Smooth muscle cell (in vitro differentiated cells): ENCODE measurements at regions not wholly inside any gene's neighbourhood (a gene's known extent, or its start where the extent isn't known, plus 50 kb on each side); places are given as distances from the start of the nearest gene placed in this dataset.

Experiments used
- DNase-seq: peaks from one replicate; lab custom pipeline; 2025; ENCODE audit not compliant: unreplicated experiment; lab: John Stamatoyannopoulos, UW
- H2AFZ ChIP-seq: fragments of 200-600 bp; sonication (generic); 2 replicates; pipeline ENCODE4 v1.6.0; 2016; ENCODE audit warnings: antibody characterized with exemption, low read depth, mild to moderate bottlenecking
- H3F3A ChIP-seq: fragments of 200-600 bp; sonication (generic); 2 replicates; pipeline ENCODE4 v1.6.0; 2017; ENCODE audit warnings: antibody characterized with exemption, low read depth
- H3K27ac ChIP-seq: fragments of 200-600 bp; sonication (generic); 2 replicates; pipeline ENCODE4 v1.5.1; 2016; ENCODE audit warnings: low read depth, mild to moderate bottlenecking
- H3K27me3 ChIP-seq: fragments of 200-600 bp; sonication (generic); 2 replicates; pipeline ENCODE4 v1.6.1; 2016; ENCODE audit warnings: low read depth, mild to moderate bottlenecking
- H3K36me3 ChIP-seq: fragments of 200-600 bp; sonication (generic); 2 replicates; pipeline ENCODE4 v1.5.1; 2016; ENCODE audit warnings: low read depth
- H3K4me1 ChIP-seq: fragments of 200-600 bp; sonication (generic); 2 replicates; pipeline ENCODE4 v1.5.1; 2016; ENCODE audit warnings: low read depth
- H3K4me2 ChIP-seq: fragments of 200-600 bp; sonication (generic); 2 replicates; pipeline ENCODE4 v1.6.0; 2016; ENCODE audit warnings: mild to moderate bottlenecking
- H3K4me3 ChIP-seq: fragments of 200-600 bp; sonication (generic); 2 replicates; pipeline ENCODE4 v1.5.1; 2016; ENCODE audit warnings: mild to moderate bottlenecking
- H3K79me2 ChIP-seq: fragments of 200-600 bp; sonication (generic); 2 replicates; pipeline ENCODE4 v1.6.0; 2016; ENCODE audit warnings: low read depth, mild to moderate bottlenecking
- H3K9ac ChIP-seq: fragments of 200-600 bp; sonication (generic); 2 replicates; pipeline ENCODE4 v1.6.0; 2016; ENCODE audit warnings: low read depth
- H3K9me3 ChIP-seq: fragments of 200-600 bp; sonication (generic); replicated peaks from 2 replicates; pipeline ENCODE4 v1.5.1; 2016; ENCODE audit warnings: low read depth
- H4K20me1 ChIP-seq: fragments of 200-600 bp; sonication (generic); 2 replicates; pipeline ENCODE4 v1.6.0; 2016; ENCODE audit warnings: low read depth
- WGBS: methylation state at CpG from one replicate; pipeline ENCODE4 v1.1.7; 2016; ENCODE audit warnings: low lambda C conversion rate; 5-methylcytosine and 5-hydroxymethylcytosine counted together
- TF ChIP-seq, protein P1 (sequence below): fragments of 200-600 bp; sonication (generic); IDR thresholded peaks from 2 replicates; pipeline ENCODE4 v1.5.1; 2017; ENCODE audit warnings: borderline replicate concordance, mild to moderate bottlenecking, antibody characterized with exemption; ENCODE audit not compliant: insufficient read depth, poor library complexity, severe bottlenecking

DNA sequence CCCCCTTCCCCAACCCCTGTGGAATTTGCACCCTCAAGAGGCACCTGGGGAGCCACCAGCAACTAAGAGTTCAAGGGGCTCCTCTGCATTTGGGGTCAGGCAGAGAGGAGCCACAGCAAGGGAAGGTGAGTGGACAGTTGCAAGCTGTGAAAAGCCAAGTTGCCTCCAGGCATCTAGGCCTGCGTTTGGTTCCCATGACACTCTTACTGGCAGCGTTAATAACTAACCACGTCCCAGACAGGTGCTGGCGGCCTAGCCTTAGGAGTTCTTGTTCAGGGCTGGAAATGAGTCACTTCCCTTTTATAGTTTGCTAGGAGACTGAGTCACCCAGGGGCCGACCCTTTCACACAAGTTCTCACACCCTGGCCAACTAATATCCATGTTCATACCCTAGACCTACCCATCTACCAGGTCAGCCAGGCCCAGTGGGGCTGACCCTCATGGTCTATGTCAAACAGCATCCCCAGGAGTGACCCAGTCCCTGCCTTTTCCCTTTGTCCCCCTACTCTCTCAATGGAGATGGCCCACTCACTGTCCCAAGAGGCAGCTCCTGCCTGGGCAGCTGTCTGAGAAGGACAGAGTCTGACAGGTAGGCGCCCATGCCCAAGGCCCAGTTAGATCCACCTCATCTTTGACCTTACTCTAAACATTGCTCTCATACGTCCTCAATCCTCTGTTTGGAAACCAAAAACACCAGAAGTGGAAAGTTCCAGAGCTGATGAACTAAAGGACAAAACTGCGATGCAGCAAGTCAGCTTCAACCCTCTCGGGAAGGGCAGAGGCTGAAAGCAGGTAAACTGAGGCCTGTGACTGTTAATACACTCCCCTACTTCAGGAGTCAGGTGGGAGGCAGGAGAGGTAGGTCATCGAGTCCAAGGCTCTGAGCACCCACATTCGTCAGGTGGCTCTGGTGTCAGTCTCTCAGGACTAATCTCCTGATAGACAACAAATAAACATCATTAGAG lies 300.6 kb downstream of the SOX9 start:
- H3K27me3 ChIP-seq: no peaks in the 10 kb centered on the region
- H4K20me1 ChIP-seq: no peaks in the 10 kb centered on the region
- 50% methylated on average over 11 of the region's 11 CpGs for WGBS
- peak overlapping the region; percentile 94 for H3K27ac ChIP-seq
- H2AFZ ChIP-seq: no peak overlapping the region
- peaks cover 15% of the 10 kb centered on the region for H3K9me3 ChIP-seq
- H3F3A ChIP-seq: peaks cover 13% of the 10 kb centered on the region
- H3K79me2 ChIP-seq: no peaks in the 10 kb centered on the region
- TF ChIP-seq, protein P1, sequence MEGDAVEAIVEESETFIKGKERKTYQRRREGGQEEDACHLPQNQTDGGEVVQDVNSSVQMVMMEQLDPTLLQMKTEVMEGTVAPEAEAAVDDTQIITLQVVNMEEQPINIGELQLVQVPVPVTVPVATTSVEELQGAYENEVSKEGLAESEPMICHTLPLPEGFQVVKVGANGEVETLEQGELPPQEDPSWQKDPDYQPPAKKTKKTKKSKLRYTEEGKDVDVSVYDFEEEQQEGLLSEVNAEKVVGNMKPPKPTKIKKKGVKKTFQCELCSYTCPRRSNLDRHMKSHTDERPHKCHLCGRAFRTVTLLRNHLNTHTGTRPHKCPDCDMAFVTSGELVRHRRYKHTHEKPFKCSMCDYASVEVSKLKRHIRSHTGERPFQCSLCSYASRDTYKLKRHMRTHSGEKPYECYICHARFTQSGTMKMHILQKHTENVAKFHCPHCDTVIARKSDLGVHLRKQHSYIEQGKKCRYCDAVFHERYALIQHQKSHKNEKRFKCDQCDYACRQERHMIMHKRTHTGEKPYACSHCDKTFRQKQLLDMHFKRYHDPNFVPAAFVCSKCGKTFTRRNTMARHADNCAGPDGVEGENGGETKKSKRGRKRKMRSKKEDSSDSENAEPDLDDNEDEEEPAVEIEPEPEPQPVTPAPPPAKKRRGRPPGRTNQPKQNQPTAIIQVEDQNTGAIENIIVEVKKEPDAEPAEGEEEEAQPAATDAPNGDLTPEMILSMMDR: no peak
- peak overlapping the region; percentile 5 for H3K4me2 ChIP-seq
- H3K4me3 ChIP-seq: no peak overlapping the region
- peaks cover 7% of the 10 kb centered on the region for H3K36me3 ChIP-seq
- H3K9ac ChIP-seq: peak overlapping the region; percentile 79
- peaks cover 4% of the 10 kb centered on the region for H3K4me1 ChIP-seq
- no peak for DNase-seq

DNA sequence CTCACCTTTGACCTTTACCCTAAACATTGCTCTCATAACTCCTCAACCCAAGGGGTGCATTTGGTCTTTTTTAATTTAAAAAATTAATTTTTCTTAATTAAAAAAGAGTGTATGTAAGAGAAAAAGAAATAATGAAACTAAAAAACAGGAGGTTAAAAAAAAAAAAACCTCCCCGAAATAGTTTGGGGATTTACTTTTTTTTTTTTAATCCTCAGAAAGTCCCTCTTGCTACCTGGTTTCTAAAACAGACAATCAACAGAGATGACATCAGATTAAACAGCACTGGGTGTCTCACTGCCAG lies 301.3 kb downstream of the SOX9 start:
- Histone ChIP-seq H3K4me1 (no peaks in the 10 kb centered on the region), H2AFZ (no peak overlapping the region), H3K36me3 (peaks cover 4% of the 10 kb centered on the region), H3K4me2 (peak overlapping the region; percentile 58), H4K20me1 (no peaks in the 10 kb centered on the region), H3K9ac (peak overlapping the region; percentile 79), H3K27me3 (no peaks in the 10 kb centered on the region), H3F3A (peaks cover 13% of the 10 kb centered on the region), H3K9me3 (peaks cover 14% of the 10 kb centered on the region), H3K79me2 (no peaks in the 10 kb centered on the region), H3K4me3 (no peak overlapping the region), H3K27ac (peak overlapping the region; percentile 94)
- WGBS: 81% methylated on average over 1 of the region's 1 CpG
- TF ChIP-seq, protein P1: no peak
- DNase-seq: no peak

DNA sequence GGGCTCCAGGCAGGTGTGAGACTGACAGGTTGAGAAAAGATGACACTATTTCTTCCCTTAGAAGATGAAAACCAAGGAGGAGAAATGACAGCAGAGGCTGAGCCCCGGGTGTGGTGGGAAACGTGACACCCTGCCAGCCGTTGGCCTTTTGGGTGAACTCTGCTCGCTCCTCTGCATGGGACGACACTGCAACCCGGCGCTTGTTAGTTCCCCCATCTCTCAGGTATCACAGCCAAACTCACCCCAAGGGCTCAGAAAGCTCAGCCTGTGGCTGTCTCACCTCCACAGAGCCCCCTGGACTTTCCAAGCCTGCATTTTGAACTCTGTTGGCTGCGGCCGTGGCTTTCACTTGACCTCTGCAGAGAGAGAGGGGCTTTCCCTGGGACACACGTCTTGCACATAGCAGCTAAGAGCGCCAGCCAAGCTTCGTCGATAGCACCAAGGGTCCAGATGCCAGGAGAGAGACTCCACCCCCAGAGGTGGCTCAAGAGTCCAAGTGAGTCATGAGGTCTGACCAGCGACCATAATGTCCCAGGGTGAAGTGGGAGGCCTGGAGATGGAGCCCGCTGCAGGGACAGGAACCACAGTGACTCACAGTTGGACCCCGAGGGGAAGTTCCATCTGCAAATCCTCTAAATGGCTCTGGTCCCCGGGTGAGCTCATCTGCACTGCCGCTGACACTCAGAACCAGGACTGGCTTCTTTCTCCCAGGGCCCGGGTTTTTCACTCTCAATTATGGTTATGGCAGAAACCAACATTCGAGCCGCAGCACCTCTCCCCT lies 301.9 kb downstream of the SOX9 start:
- H3K27ac ChIP-seq: peak overlapping the region; percentile 94
- peaks cover 3% of the 10 kb centered on the region for H4K20me1 ChIP-seq
- H3K79me2 ChIP-seq: no peaks in the 10 kb centered on the region
- H3K9me3 ChIP-seq: peaks cover 8% of the 10 kb centered on the region
- no peak overlapping the region for H3K4me3 ChIP-seq
- no peaks in the 10 kb centered on the region for H3K27me3 ChIP-seq
- DNase-seq: peak; percentile 48
- H3K4me2 ChIP-seq: peak overlapping the region; percentile 63
- peaks cover 13% of the 10 kb centered on the region for H3F3A ChIP-seq
- H3K4me1 ChIP-seq: no peaks in the 10 kb centered on the region
- TF ChIP-seq, protein P1: no peak
- H3K36me3 ChIP-seq: no peaks in the 10 kb centered on the region
- H2AFZ ChIP-seq: peak overlapping the region; percentile 49
- H3K9ac ChIP-seq: peak overlapping the region; percentile 79
- WGBS: 27% methylated on average over 21 of the region's 21 CpGs
